T-cell (primary cell): ENCODE measurements at regions not wholly inside any gene's neighbourhood (a gene's known extent, or its start where the extent isn't known, plus 50 kb on each side); places are given as distances from the start of the nearest gene placed in this dataset.

ENCODE experiments used
- ATAC-seq, 4 experiments: fragments of 200-7000 bp in 3 of 4; fragments of 150-1000 bp in 1 of 4; cut with Tn5 transposase; replicated peaks in 1 of 4; 1 replicate in 3 of 4; 2 replicates in 1 of 4; pipeline ENCODE4 v1.10.0; 2021; ENCODE audit warnings: moderate library complexity in 3 of 4, mild to moderate bottlenecking in 2 of 4, moderate number of reproducible peaks in 1 of 4
- CTCF ChIA-PET, 2 donors: fragments of 300-600 bp; sonication (Branson Sonifier 250); formaldehyde crosslinking; loops; one replicate each; lab custom pipeline; 2022; ENCODE audit warnings: antibody characterized with exemption in 2 of 2; lab: Charles Lee
- POLR2A ChIA-PET, 2 donors: fragments of 300-600 bp; sonication (Branson Sonifier 250); formaldehyde crosslinking; loops; one replicate each; lab custom pipeline; 2022; ENCODE audit warnings: antibody characterized with exemption in 2 of 2; lab: Charles Lee
- DNase-seq, 35 experiments: peaks; one replicate each; pipeline versions ENCODE4 v3.0.0 to v3.0.0-alpha.2; 2013 to 2023
- H3K27ac ChIP-seq: one replicate; pipeline ENCODE4 v1.5.1; 2013; ENCODE audit warnings: low read length
- H3K27me3 ChIP-seq, 2 experiments: replicated peaks in 1 of 2; 1 replicate in 1 of 2; 2 replicates in 1 of 2; pipeline versions ENCODE4 v1.6.1 to v1.7.0; 2013; ENCODE audit warnings: low read length in 1 of 2, mixed read lengths in 1 of 2; ENCODE audit not compliant: control insufficient read depth in 2 of 2, insufficient read depth in 2 of 2; ENCODE audit errors: extremely low read depth in 1 of 2
- H3K36me3 ChIP-seq, 2 donors: 1 replicate in 1 of 2; 2 replicates in 1 of 2; pipeline versions ENCODE4 v1.6.1 to v1.7.0; 2013; ENCODE audit warnings: low read length in 1 of 2; ENCODE audit not compliant: control insufficient read depth in 2 of 2, insufficient read depth in 1 of 2; ENCODE audit errors: extremely low read depth in 1 of 2
- H3K4me1 ChIP-seq, 2 experiments: 1 replicate in 1 of 2; 2 replicates in 1 of 2; pipeline versions ENCODE4 v1.6.1 to v1.7.0; 2013; ENCODE audit warnings: low read length in 2 of 2, mixed read lengths in 1 of 2; ENCODE audit not compliant: insufficient read depth in 2 of 2, control insufficient read depth in 1 of 2; ENCODE audit errors: extremely low read depth in 1 of 2
- H3K4me3 ChIP-seq, 2 donors: 1 replicate in 1 of 2; 2 replicates in 1 of 2; pipeline versions ENCODE4 v1.5.1 to v1.7.0; 2013; ENCODE audit warnings: mild to moderate bottlenecking in 2 of 2, low read length in 1 of 2, moderate library complexity in 1 of 2; ENCODE audit not compliant: control insufficient read depth in 1 of 2; ENCODE audit errors: extremely low read depth in 1 of 2
- H3K9me3 ChIP-seq: 2 replicates; pipeline ENCODE4 v1.7.0; 2013
- H3K27ac Mint-ChIP-seq, 2 donors: one replicate each; pipeline ENCODE4 v1.8.0; 2020 to 2021; ENCODE audit warnings: mild to moderate bottlenecking in 2 of 2, mixed read lengths in 2 of 2
- H3K27me3 Mint-ChIP-seq, 2 donors: one replicate each; pipeline ENCODE4 v1.8.0; 2021 to 2022; ENCODE audit warnings: mixed read lengths in 2 of 2
- H3K36me3 Mint-ChIP-seq: one replicate; pipeline ENCODE4 v1.8.0; 2021; ENCODE audit warnings: mixed read lengths
- H3K4me1 Mint-ChIP-seq, 3 donors: one replicate each; pipeline ENCODE4 v1.8.0; 2020 to 2022; ENCODE audit warnings: mixed read lengths in 3 of 3, mild to moderate bottlenecking in 1 of 3
- H3K4me3 Mint-ChIP-seq, 3 donors: one replicate each; pipeline ENCODE4 v1.8.0; 2020 to 2022; ENCODE audit warnings: mild to moderate bottlenecking in 3 of 3, mixed read lengths in 3 of 3, moderate library complexity in 3 of 3
- H3K9me3 Mint-ChIP-seq, 3 donors: one replicate each; pipeline ENCODE4 v1.8.0; 2020 to 2022; ENCODE audit warnings: mixed read lengths in 3 of 3
- WGBS: methylation state at CpG from one replicate; pipeline ENCODE4 v1.1.5; 2013; ENCODE audit warnings: missing lambda C conversion rate; ENCODE audit not compliant: insufficient coverage; 5-methylcytosine and 5-hydroxymethylcytosine counted together

DNA sequence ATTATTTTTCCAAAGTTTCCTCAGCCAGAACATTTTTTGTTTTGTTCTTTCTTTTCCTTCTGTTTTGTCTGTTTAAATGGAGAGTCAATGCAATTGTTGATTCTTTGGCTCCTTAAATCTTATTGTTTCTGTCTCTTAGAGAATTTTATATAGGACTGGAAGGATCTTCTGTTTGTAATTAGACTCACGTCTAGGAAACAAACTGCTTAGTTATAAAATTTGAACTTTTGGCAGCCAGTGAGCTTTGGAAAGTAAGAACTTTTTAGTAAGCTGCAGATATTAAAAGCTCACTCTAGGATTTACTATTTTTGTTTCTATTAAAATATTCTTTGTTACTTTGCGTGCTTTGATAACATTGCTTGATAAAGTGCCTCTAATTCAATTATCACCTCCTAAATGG lies 109.8 kb upstream of the HNRNPU start:
- no peaks in the 10 kb centered on the region for H3K27me3 Mint-ChIP-seq
- POLR2A ChIA-PET, result interaction anchor here in 1 of 2 donors (0.6 kb wide), 1 partner anchor 529 kb away, joined by 6 read pairs; no protein-coding TSS in a partner anchor

DNA sequence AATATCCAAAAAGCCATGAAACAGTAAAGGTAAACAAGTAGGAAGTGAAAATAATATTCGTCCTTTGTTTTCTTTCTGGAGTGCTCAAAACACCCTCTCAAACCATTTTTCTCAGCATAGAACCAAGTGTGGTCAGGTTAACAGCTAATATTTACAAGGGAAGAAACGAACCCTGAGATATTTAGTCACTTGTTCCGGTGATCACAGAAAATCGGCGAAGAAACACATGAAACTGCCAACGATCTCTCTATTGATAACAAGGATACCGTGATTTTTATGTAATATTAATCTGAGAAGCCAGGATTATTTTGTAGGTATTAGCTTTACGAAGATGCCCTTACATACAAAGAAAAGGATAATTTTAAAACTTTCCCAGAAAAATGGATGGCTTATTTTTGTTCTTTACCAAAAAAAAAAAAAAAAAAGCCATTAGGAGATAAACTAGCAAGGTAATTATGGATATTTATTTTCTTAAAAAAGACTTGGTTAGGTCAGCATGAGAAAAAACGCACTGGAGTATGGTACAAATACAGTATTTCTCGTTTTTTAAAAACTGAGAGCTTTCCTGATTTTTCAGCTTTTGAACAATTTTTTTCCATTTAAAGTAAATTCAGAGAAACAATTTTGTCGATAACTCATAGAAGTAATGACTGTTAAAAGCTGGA lies 107.3 kb upstream of the HNRNPU start:
- Histone ChIP-seq H3K27ac (peak overlapping the region; percentile 100), H3K9me3 (no peaks in the 10 kb centered on the region), H3K4me1 (peaks cover 5 to 15% of the 10 kb centered on the region in 2 experiments), H3K4me3 (peak overlapping the region; percentile 94 to 99), H3K27me3 (no peaks in the 10 kb centered on the region), H3K36me3 (no peaks in the 10 kb centered on the region)
- ATAC-seq (no peak), DNase-seq (no peak)
- Mint-ChIP-seq H3K27me3 (no peaks in the 10 kb centered on the region), H3K4me1 (peaks cover 0 to 25% (median 17%) of the 10 kb centered on the region in 3 donors), H3K4me3 (peak overlapping the region; percentile 89 to 97 (median 92)), H3K36me3 (no peaks in the 10 kb centered on the region), H3K27ac (peak overlapping the region; percentile 96 to 99), H3K9me3 (no peaks in the 10 kb centered on the region)
- CTCF ChIA-PET, result interaction anchor here (0.5 to 1.9 kb wide), 12 partner anchors 12 to 1135 kb away, joined by 3 to 12 read pairs (median 4); partner anchors contain the start of gene HNRNPU (in 1 of the 2)
- POLR2A ChIA-PET, result interaction anchor here (0.6 to 3.8 kb wide), 10 partner anchors 13 to 1593 kb away, joined by 3 to 68 read pairs (median 6); partner anchors contain the start of gene HNRNPU (in 1 of the 2)
- 0% methylated on average over 1 of the region's 11 CpGs for WGBS

More for the DNA sequence above, 109.8 kb upstream of the HNRNPU start:
- Mint-ChIP-seq H3K27ac (no peak overlapping the region), H3K4me3 (no peak overlapping the region), H3K4me1 (peaks cover 0 to 15% (median 13%) of the 10 kb centered on the region in 3 donors), H3K9me3 (no peaks in the 10 kb centered on the region), H3K36me3 (no peaks in the 10 kb centered on the region)
- CTCF ChIA-PET, result interaction anchor here (0.9 to 1.4 kb wide), 2 partner anchors 68 to 140 kb away, joined by 3 to 6 read pairs; no protein-coding TSS in a partner anchor
- no peaks in the 10 kb centered on the region for H3K36me3 ChIP-seq
- DNase-seq (no peak), ATAC-seq (no peak)
- no peak overlapping the region for H3K27ac ChIP-seq
- WGBS, result no CpG with 5 or more reads among the region's 2 CpGs
- H3K4me1 ChIP-seq, result peaks cover 5 to 11% of the 10 kb centered on the region in 2 experiments
- H3K27me3 ChIP-seq, result no peaks in the 10 kb centered on the region
- H3K9me3 ChIP-seq, result no peaks in the 10 kb centered on the region
- no peak overlapping the region for H3K4me3 ChIP-seq

- ATAC-seq (peak; percentile 78 to 88 (median 83)), DNase-seq (peak; percentile 90 to 96 (median 93))
- Mint-ChIP-seq H3K27me3 (no peaks in the 10 kb centered on the region), H3K9me3 (no peaks in the 10 kb centered on the region), H3K4me3 (peak overlapping the region; percentile 89 to 97 (median 92)), H3K27ac (peak overlapping the region; percentile 96 to 99), H3K4me1 (peaks cover 0 to 25% (median 17%) of the 10 kb centered on the region in 3 donors), H3K36me3 (no peaks in the 10 kb centered on the region)
- H3K9me3 ChIP-seq, result no peaks in the 10 kb centered on the region
- ChIA-PET POLR2A (interaction anchor here (0.5 to 3.8 kb wide), 14 partner anchors 8 to 1610 kb away, joined by 3 to 68 read pairs (median 4); partner anchors contain the start of gene HNRNPU (in 1 of the 2)), CTCF (interaction anchor here (0.6 to 1.9 kb wide), 12 partner anchors 21 to 1134 kb away, joined by 3 to 12 read pairs (median 4); partner anchors contain the start of gene HNRNPU (in 2 of the 2))
- H3K27ac ChIP-seq, result peak overlapping the region; percentile 100
- 0% methylated on average over 29 of the region's 67 CpGs for WGBS
- peaks cover 5 to 15% of the 10 kb centered on the region in 2 experiments for H3K4me1 ChIP-seq
- H3K36me3 ChIP-seq, result no peaks in the 10 kb centered on the region
- H3K27me3 ChIP-seq, result no peaks in the 10 kb centered on the region
- peak overlapping the region; percentile 94 to 99 for H3K4me3 ChIP-seq
Observed at GRCh38 chr1:244970744-244971551, 106.6 kb upstream of the HNRNPU start.

- POLR2A ChIA-PET, result interaction anchor here (0.6 to 3.8 kb wide), 9 partner anchors 9 to 1611 kb away, joined by 3 to 68 read pairs (median 5); partner anchors contain the start of gene HNRNPU (in 2 of the 2)
- H3K4me1 ChIP-seq, result peaks cover 5 to 15% of the 10 kb centered on the region in 2 experiments
- H3K27me3 Mint-ChIP-seq, result no peaks in the 10 kb centered on the region
Observed at GRCh38 chr1:244970236-244970743, 105.9 kb upstream of the HNRNPU start.

DNA sequence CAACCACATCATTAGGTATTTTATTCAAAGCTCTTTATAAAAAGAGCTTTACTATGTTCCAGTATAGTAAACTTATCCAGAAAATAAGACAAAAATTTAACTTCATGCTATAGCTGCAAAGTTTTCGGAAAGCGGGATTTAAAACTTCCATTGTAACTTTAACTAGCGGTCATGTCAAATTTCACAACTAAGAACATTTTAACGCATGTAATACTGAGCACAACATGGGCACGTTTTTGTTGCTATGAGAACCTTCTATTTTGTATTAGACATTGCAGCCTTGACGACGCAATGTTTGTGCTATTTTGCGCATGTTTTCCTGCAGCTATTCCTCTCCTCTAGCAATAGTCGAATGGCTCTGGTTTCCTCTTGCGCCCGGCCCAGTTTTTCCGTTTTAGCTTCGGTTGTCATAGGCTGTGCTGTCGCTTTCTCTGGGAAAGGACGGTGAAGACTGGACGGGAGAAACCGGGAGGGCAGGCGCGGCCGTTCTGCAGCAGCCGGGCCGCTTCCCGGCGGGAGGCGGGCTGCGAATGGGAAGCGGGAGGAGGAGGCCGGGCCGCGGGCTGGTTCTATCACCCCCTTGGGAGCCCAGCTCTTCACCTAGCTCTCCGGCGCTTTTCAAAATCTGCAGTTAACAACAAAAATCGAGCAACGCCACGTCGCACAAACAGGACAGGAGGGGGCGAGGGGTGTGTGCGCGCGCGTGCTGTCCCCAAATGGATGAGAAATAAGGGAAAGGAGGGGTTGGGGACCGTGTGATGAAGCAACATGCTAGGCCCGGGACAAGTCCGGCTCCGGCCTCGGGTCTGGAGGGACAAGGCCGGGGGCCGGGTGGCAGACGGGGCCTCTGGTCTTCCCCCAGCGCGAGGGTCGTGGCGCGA lies 105.3 kb upstream of the HNRNPU start:
- H3K9me3 Mint-ChIP-seq, result no peaks in the 10 kb centered on the region
- peak overlapping the region; percentile 99 to 100 for H3K27ac Mint-ChIP-seq
- Histone ChIP-seq H3K36me3 (no peaks in the 10 kb centered on the region), H3K9me3 (no peaks in the 10 kb centered on the region), H3K4me1 (peaks cover 5 to 15% of the 10 kb centered on the region in 2 experiments), H3K27ac (peak overlapping the region; percentile 99), H3K4me3 (peak overlapping the region; percentile 86 to 99), H3K27me3 (no peaks in the 10 kb centered on the region)
- ATAC-seq (peak; percentile 25 to 46 (median 36)), DNase-seq (peak; percentile 47 to 90 (median 73))
- ChIA-PET CTCF (interaction anchor here in 1 of 2 donors (0.6 to 1.4 kb wide), 10 partner anchors 48 to 1714 kb away, joined by 3 to 10 read pairs (median 3); partner anchors contain the start of gene SDCCAG8), POLR2A (interaction anchor here (0.6 to 3.8 kb wide), 16 partner anchors 106 to 1374 kb away, joined by 3 to 68 read pairs (median 4); partner anchors contain the start of gene HNRNPU (in 2 of the 2))
- H3K4me1 Mint-ChIP-seq, result peaks cover 0 to 27% (median 17%) of the 10 kb centered on the region in 3 donors
- WGBS, result 2% methylated on average over 43 of the region's 54 CpGs
- no peaks in the 10 kb centered on the region for H3K36me3 Mint-ChIP-seq
- no peaks in the 10 kb centered on the region for H3K27me3 Mint-ChIP-seq
- peak overlapping the region; percentile 91 to 98 (median 97) for H3K4me3 Mint-ChIP-seq

More at GRCh38 chr1:244970236-244970743, 105.9 kb upstream of the HNRNPU start:
- H3K9me3 Mint-ChIP-seq, result no peaks in the 10 kb centered on the region
- peaks cover 0 to 25% (median 17%) of the 10 kb centered on the region in 3 donors for H3K4me1 Mint-ChIP-seq
- H3K36me3 ChIP-seq, result no peaks in the 10 kb centered on the region
- CTCF ChIA-PET, result interaction anchor here (0.6 to 1.9 kb wide), 9 partner anchors 20 to 175 kb away, joined by 3 to 12 read pairs (median 4); partner anchors contain the start of gene HNRNPU (in 2 of the 2)
- no peaks in the 10 kb centered on the region for H3K36me3 Mint-ChIP-seq
- DNase-seq, result peak in 18 of 35 experiments; percentile 43 to 82 (median 66)
- no peaks in the 10 kb centered on the region for H3K27me3 ChIP-seq
- WGBS, result 0% methylated on average over 23 of the region's 55 CpGs
- peak; percentile 57 to 66 (median 59) for ATAC-seq
- peak overlapping the region; percentile 91 to 98 (median 97) for H3K4me3 Mint-ChIP-seq
- peak overlapping the region; percentile 99 for H3K27ac Mint-ChIP-seq
- H3K9me3 ChIP-seq, result no peaks in the 10 kb centered on the region
- H3K27ac ChIP-seq, result peak overlapping the region; percentile 100
- peak overlapping the region; percentile 86 to 99 for H3K4me3 ChIP-seq
